IPS-18a (cell line): ENCODE measurements at regions not wholly inside any gene's neighbourhood (a gene's known extent, or its start where the extent isn't known, plus 50 kb on each side); places are given as distances from the start of the nearest gene placed in this dataset.

Source experiments
- H3K27ac ChIP-seq: one replicate; pipeline ENCODE4 v1.5.1; 2013; ENCODE audit warnings: low read length
- H3K27me3 ChIP-seq: one replicate; pipeline ENCODE4 v1.6.1; 2013; ENCODE audit warnings: mild to moderate bottlenecking, low read length; ENCODE audit not compliant: control insufficient read depth, insufficient read depth
- H3K36me3 ChIP-seq: one replicate; pipeline ENCODE4 v1.6.1; 2013; ENCODE audit warnings: low read depth, low read length; ENCODE audit not compliant: control insufficient read depth
- H3K4me1 ChIP-seq: one replicate; pipeline ENCODE4 v1.6.1; 2013; ENCODE audit warnings: low read depth, low read length; ENCODE audit not compliant: control insufficient read depth
- H3K4me3 ChIP-seq: one replicate; pipeline ENCODE4 v1.5.1; 2013; ENCODE audit warnings: low read length
- H3K9ac ChIP-seq: one replicate; pipeline ENCODE4 v1.6.1; 2013; ENCODE audit warnings: mild to moderate bottlenecking, low read length, moderate library complexity
- H3K9me3 ChIP-seq: one replicate; pipeline ENCODE4 v1.6.1; 2013; ENCODE audit warnings: low read depth, low read length; ENCODE audit not compliant: control insufficient read depth

DNA sequence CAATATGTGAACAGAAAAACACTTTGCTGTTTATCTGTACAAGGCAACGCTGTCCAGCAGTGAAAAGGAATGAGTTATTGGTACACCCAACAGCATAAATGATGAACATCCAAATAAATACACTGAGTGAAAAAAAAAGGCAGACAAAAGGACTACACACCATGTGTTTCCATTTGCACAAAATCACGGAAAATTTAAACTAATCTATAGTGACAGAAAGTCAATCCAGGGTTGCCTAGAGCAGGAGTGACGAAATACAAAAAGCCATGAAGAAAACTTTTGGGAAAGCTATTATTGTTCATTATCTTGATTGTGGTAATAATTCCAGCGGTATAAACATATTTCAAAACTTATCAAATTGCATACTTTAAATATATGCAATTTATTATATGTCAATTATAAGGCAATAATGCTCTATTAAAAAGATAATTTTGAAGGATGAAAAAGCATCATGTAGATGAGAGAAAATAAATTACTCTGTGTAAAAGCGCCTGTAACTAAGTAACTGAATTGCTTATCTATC lies 578.0 kb upstream of the TMEM132C start:
- Histone ChIP-seq H3K27ac (no peak overlapping the region), H3K36me3 (no peaks in the 10 kb centered on the region), H3K9me3 (peaks cover 10% of the 10 kb centered on the region), H3K27me3 (no peaks in the 10 kb centered on the region), H3K9ac (no peak overlapping the region), H3K4me3 (no peak overlapping the region), H3K4me1 (peaks cover 10% of the 10 kb centered on the region)

DNA sequence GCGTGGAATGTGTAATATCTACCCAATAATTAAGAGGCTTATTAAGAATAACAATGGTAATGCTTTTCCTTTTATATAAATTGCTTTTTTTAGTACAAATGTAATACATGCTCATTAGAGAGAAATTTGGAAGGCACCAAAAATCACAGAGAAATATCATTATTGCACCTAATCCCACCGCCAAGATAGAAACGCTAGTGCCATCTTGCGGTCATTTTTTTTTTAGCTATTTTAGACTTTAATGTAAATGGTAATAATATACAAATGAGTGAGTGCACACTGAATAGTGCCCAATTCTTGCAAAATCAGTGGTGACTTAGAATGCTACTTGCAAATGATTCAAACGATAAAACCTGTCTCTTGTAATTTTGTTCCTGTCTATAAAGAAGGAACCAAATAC lies 576.8 kb upstream of the TMEM132C start:
- H3K4me3 ChIP-seq: no peak overlapping the region

DNA sequence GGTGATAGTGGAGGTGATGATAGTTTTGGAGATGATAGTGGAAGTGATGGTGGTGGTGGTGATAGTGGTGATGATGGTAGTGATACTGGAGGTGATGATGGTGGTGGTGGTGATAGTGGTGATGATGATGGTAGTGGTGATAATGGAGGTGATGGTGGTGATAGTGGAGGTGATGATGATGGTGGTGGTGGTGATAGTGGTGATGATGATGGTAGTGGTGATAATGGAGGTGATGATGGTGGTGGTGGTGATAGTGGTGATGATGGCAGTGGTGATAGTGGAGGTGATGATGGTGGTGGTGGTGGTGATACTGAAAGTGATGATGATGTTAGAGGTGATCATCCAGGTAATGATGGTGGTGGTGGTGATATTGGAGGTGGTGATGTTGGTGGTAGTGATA lies 570.0 kb upstream of the TMEM132C start:
- Histone ChIP-seq H3K36me3 (no peaks in the 10 kb centered on the region), H3K4me1 (no peaks in the 10 kb centered on the region)

More for the DNA sequence above, 576.8 kb upstream of the TMEM132C start:
- Histone ChIP-seq H3K36me3 (no peaks in the 10 kb centered on the region), H3K9ac (no peak overlapping the region), H3K27me3 (no peaks in the 10 kb centered on the region), H3K4me1 (peaks cover 10% of the 10 kb centered on the region), H3K9me3 (peaks cover 8% of the 10 kb centered on the region), H3K27ac (no peak overlapping the region)

DNA sequence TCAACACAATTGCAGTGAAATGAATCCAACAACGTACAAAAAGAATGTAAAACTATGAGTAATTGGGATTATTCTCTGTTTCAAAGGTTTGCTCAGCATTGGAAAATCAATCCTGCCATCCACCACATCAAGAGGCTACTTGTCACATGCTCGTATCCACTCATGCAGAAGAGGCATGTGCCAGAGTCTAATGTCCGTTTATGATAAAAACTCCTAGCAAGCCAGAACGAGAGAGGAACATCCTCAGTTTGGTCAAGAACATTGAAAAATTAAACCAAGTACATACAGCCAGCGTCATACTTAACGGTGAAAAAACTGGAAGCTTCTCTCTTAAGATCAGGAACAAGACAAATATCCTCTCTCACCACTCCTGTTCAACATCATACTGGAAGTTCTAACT lies 563.9 kb upstream of the TMEM132C start:
- peaks cover 31% of the 10 kb centered on the region for H3K9me3 ChIP-seq
- H3K27me3 ChIP-seq: no peaks in the 10 kb centered on the region
- no peak overlapping the region for H3K4me3 ChIP-seq
- no peaks in the 10 kb centered on the region for H3K4me1 ChIP-seq
- H3K27ac ChIP-seq: no peak overlapping the region
- H3K36me3 ChIP-seq: no peaks in the 10 kb centered on the region
- no peak overlapping the region for H3K9ac ChIP-seq

More for the DNA sequence above, 570.0 kb upstream of the TMEM132C start:
- H3K9ac ChIP-seq: no peak overlapping the region
- H3K27ac ChIP-seq: no peak overlapping the region
- H3K4me3 ChIP-seq: no peak overlapping the region
- peaks cover 27% of the 10 kb centered on the region for H3K9me3 ChIP-seq
- H3K27me3 ChIP-seq: no peaks in the 10 kb centered on the region

DNA sequence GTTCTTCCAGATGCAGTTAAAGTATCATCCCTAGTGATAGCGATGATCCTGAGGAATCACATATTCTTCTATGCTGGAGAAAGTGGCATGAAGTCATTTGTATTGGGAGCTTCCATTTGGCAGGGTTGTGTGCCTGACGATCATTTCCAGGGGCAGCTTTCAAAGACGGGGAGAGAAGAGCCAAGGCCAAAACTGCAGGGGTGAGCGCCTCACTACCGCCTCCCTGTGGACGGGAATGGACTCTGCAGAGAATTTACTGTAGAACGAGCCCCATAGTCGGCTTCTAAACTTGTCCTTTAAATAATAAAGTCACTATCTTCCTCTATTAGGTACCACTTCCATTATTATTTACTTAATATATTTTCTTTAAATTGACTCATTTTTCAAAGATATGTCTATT lies 555.9 kb upstream of the TMEM132C start:
- H3K36me3 ChIP-seq: no peaks in the 10 kb centered on the region
- no peaks in the 10 kb centered on the region for H3K4me1 ChIP-seq
- peaks cover 16% of the 10 kb centered on the region for H3K9me3 ChIP-seq
- no peaks in the 10 kb centered on the region for H3K27me3 ChIP-seq
- H3K9ac ChIP-seq: no peak overlapping the region
- H3K27ac ChIP-seq: no peak overlapping the region
- no peak overlapping the region for H3K4me3 ChIP-seq

DNA sequence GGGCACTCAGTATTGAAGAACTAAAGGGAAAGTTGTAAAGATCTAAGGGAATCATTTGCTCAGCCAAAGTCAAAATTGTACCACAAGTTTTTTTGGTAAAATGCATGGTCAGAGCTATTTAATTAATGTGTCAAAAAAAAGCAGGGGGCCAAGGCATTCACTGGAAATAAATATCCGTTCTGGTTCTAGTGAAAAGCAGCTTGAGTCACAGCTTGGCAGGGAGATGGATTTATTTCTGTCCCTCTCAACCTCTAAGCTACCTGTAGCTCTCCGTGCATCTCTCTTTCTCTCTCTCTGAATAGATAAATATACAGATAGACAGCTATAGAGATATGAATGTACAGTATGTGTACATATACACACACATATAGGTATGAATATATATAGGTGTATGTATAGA lies 554.4 kb upstream of the TMEM132C start:
- Histone ChIP-seq H3K9ac (no peak overlapping the region), H3K4me3 (no peak overlapping the region)

DNA sequence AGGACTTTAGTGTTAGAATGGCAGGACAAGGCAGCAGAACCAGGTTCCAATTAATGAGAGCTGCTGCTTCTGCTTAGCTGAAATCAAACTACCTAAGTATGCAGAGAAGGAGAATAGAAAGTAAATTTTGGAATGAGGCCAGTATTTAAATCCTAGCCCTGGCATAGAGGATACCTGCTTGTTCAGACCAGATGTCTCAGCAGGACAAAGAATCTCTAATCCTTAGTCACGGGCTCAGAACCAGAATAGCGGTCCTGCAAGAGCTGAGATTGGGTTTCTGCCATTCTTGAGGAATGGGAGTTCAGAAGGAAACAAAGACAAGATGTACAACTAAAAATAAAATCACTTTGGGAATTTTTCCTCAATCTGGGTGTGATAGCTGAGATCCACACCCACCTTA lies 550.8 kb upstream of the TMEM132C start:
- H3K27ac ChIP-seq: no peak overlapping the region
- no peaks in the 10 kb centered on the region for H3K4me1 ChIP-seq
- no peak overlapping the region for H3K9ac ChIP-seq
- peaks cover 6% of the 10 kb centered on the region for H3K9me3 ChIP-seq
- no peaks in the 10 kb centered on the region for H3K36me3 ChIP-seq
- no peak overlapping the region for H3K4me3 ChIP-seq
- no peaks in the 10 kb centered on the region for H3K27me3 ChIP-seq

More for the DNA sequence above, 554.4 kb upstream of the TMEM132C start:
- H3K9me3 ChIP-seq: peaks cover 12% of the 10 kb centered on the region
- H3K36me3 ChIP-seq: no peaks in the 10 kb centered on the region
- no peaks in the 10 kb centered on the region for H3K27me3 ChIP-seq
- no peak overlapping the region for H3K27ac ChIP-seq
- no peaks in the 10 kb centered on the region for H3K4me1 ChIP-seq

DNA sequence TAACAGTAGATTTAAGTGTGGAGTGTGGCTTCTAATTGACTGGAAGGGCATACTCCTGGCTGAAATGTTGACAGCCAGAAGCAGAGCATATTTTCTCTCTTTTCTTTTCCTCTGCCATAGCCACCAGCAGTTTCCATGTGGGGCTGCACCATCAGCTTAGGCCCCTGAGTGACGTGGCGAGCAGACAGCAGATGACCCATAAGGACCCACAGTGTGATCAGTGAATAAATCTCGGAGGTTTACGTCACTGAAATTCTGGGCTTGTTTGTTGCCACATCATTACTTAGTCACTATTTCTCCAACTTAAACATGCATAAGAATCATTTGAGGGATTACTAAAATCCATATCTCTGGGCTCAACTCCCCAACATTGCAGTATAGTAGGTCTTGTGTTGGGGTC lies 549.7 kb upstream of the TMEM132C start:
- Histone ChIP-seq H3K4me3 (no peak overlapping the region), H3K9me3 (peaks cover 6% of the 10 kb centered on the region), H3K36me3 (no peaks in the 10 kb centered on the region), H3K9ac (no peak overlapping the region), H3K4me1 (no peaks in the 10 kb centered on the region), H3K27ac (no peak overlapping the region), H3K27me3 (no peaks in the 10 kb centered on the region)

DNA sequence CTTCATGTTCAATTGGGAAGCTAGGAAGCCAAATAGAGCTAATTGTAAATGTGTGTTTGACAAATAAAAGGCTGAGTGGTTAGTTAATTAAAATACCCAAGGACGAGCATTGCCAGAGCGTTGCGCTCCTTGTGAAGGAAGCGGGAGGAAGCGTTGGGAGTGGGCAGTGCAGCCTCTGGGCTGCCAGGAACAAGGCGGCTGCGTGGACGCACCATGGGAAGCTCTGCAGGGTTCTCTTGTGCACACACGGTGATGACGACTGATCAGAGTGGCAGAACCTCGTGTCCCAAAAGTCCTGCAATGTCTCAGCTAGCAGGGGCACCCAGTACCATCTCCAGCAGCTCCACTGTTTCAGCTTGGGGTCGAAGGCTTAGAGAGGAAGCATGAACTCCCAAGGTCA lies 546.6 kb upstream of the TMEM132C start:
- Histone ChIP-seq H3K9me3 (peaks cover 4% of the 10 kb centered on the region), H3K27me3 (no peaks in the 10 kb centered on the region), H3K36me3 (no peaks in the 10 kb centered on the region), H3K4me1 (no peaks in the 10 kb centered on the region), H3K9ac (no peak overlapping the region), H3K4me3 (no peak overlapping the region), H3K27ac (no peak overlapping the region)

DNA sequence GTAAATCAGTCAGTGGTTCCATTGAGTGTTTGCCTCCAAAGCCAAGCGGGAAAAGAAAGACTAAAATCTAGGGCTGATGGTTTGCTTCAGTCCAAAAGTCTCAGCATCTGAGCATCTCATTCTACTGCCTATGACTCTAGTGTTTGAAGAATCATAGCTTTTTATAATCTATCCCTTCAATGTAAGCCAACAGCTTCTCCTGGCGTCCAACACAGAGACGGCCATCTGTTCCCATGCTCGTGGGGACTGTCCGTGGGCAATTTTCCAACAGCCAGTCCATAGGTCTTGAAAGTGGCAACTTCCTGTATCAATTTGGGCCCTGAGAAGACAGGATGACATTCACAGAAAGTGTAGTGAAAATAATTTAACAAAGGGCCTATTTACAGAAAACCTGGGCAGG lies 544.4 kb upstream of the TMEM132C start:
- H3K9me3 ChIP-seq: peaks cover 8% of the 10 kb centered on the region
- no peak overlapping the region for H3K9ac ChIP-seq
- H3K4me1 ChIP-seq: no peaks in the 10 kb centered on the region
- H3K27ac ChIP-seq: no peak overlapping the region
- no peaks in the 10 kb centered on the region for H3K27me3 ChIP-seq
- H3K36me3 ChIP-seq: no peaks in the 10 kb centered on the region
- no peak overlapping the region for H3K4me3 ChIP-seq

DNA sequence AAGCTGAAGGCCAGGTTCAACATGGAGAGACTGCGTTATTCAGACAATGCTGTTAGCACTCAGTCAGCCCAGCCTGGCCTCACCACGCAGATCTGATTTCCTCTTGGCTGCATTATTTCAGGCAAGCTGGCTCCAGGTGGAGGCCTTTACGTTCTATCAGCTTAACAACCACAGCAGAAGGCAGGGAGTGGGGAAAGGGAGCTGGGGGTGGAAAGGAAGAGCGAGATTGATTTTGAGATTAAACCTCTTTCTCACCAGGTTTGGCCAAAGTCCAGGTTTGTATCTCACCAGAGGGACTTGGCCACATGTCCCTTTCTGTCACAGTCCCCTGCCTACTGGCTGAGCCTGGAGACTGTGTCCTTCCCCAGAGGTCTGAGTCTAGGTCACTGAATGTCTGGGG lies 543.7 kb upstream of the TMEM132C start:
- H3K9me3 ChIP-seq: peaks cover 8% of the 10 kb centered on the region
- no peak overlapping the region for H3K9ac ChIP-seq
- H3K4me1 ChIP-seq: no peaks in the 10 kb centered on the region
- H3K27me3 ChIP-seq: no peaks in the 10 kb centered on the region
- H3K27ac ChIP-seq: no peak overlapping the region
- H3K4me3 ChIP-seq: no peak overlapping the region
- no peaks in the 10 kb centered on the region for H3K36me3 ChIP-seq

DNA sequence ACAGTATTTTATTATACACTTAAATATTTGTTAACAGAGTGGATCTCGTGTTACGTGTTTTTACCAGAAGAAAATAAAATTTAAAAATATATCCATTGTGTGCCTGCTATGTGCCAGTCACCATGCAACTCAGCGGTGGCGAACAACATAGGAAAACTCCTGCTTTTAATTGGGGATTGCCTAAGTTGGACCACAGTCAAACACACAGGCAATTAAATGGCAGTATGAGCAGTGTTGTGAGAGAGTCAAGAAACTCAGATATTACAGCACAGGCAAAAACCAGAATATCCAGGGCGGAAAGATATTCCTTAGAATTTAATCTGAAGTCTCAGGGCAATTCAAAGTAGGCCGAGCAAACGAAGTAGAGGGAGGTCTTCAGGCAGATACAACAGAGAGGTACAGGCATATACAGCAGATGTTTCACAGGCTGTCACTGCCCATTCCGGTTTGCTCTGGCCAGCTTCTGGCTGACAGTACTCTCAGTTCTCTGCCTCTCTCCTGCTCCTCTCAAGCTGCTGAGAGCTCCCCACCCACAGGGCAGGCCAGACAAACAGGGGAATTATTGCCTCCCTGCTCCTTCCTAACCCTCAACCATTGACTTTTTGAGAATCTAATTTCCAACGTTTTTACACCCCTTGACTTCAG lies 540.2 kb upstream of the TMEM132C start:
- no peaks in the 10 kb centered on the region for H3K36me3 ChIP-seq
- H3K27me3 ChIP-seq: no peaks in the 10 kb centered on the region
- H3K4me3 ChIP-seq: no peak overlapping the region
- peaks cover 13% of the 10 kb centered on the region for H3K9me3 ChIP-seq
- no peak overlapping the region for H3K9ac ChIP-seq
- no peak overlapping the region for H3K27ac ChIP-seq
- H3K4me1 ChIP-seq: no peaks in the 10 kb centered on the region
